ENCODE measurements at regions not wholly inside any gene's neighbourhood (a gene's known extent, or its start where the extent isn't known, plus 50 kb on each side); places are given as distances from the start of the nearest gene placed in this dataset.
"Not testable (repeated sequence)": the region's sequence is repeated elsewhere in the genome, so short reads cannot be mapped to it uniquely, and the experiment has no call there.

DNA sequence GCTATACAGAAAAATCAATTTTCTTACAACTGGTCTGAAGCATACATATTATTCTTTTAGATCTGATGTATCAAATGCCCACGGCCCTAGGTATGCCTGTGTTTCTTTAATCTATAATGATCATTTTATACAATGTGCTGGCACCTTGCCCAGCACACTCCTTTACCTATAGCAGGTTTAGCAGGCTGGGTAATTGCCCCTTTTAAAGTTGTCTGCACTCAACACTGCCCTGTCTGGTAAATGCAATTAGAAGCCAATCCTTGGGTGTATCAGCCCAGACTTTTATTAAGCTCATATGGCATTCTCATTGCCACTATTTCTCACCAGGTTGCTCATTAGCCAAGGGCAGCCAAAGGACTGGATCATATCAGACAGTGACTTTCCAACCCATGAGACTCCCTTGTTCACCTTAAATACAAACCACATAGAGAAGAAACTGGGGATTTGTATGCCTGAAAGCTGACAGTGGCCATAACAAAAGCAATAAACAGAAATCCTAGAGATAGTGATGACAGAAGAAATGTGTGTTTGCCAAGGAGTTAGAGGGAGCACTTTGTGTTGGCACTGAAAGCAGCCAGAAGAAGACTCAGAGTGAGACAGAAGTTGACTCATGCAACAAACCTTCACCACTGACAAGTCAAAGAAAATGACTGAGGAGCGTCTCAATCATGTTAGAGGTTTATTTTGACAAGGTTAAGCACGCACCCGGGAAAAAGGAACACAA is 334.2 kb downstream of the SPATA31A7 start:
- not testable (repeated sequence) for DNase-seq (ENCODE audit: low read depth)

- DNase-seq (ENCODE audit: low read depth), result not testable (repeated sequence)
Observed at GRCh38 chr9:61525629-61526028, 335.8 kb downstream of the SPATA31A7 start.

- not testable (repeated sequence) for DNase-seq (ENCODE audit: low read depth)
Observed at GRCh38 chr9:61550101-61550748, 360.4 kb downstream of the SPATA31A7 start.

GRCh38 chr9:61571403-61572127 is 381.7 kb downstream of the SPATA31A7 start:
- DNase-seq (ENCODE audit: low read depth), result not testable (repeated sequence)

GRCh38 chr9:61572364-61572763 is 382.5 kb downstream of the SPATA31A7 start:
- not testable (repeated sequence) for DNase-seq (ENCODE audit: low read depth)

GRCh38 chr9:61573432-61573831 is 383.6 kb downstream of the SPATA31A7 start:
- DNase-seq (ENCODE audit: low read depth), result peak; percentile 11

Measured in HT1080 (cell line).